ENCODE measurements at regions not wholly inside any gene's neighbourhood (a gene's known extent, or its start where the extent isn't known, plus 50 kb on each side); places are given as distances from the start of the nearest gene placed in this dataset.

DNA sequence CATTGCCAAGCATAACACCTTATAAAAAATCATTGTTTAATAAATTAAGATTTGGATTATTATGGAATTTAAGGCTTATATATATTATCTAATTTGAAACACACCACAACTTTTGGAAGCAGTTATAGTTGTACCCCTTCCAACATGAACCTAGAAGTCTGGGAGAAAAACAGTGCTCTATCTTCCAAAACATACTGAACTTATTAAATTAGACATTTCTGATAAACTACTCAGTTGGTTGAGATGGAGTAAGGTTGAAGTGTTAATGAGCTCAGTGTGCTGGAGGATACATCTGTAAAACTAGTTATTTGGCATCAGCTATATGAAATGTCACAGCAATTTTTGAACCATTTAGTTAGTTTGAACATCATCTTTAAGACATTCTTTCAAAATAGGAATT lies 227.4 kb downstream of the ALX1 start:
- dilution Hi-C loops (cut with MboI; ENCODE audit: extremely low pct_ligation_motif_present, low sequenced_read_pairs), result no loop called here
- ChIA-PET POLR2A (no interaction called here), CTCF (no interaction called here)
- intact Hi-C loops (cut with micrococcal nuclease), result no loop called here
- Histone ChIP-seq H3K27ac (ENCODE audit: insufficient read depth, low read depth, low read length) (no peak overlapping the region), H2AFZ (ENCODE audit: low read depth, low read length) (no peak overlapping the region), H3K27me3 (ENCODE audit: control insufficient read depth in 2 of 2, insufficient read depth in 2 of 2, low read length in 2 of 2) (no peaks in the 10 kb centered on the region), H3K79me2 (ENCODE audit: control insufficient read depth, insufficient read depth, low read length) (no peaks in the 10 kb centered on the region), H4K20me1 (replicated peaks; ENCODE audit: control insufficient read depth, extremely low read depth, insufficient read depth, low read length) (no peaks in the 10 kb centered on the region), H3K9me3 (replicated peaks; ENCODE audit: control insufficient read depth, insufficient read depth, low read length) (no peaks in the 10 kb centered on the region), H3K9ac (replicated peaks; ENCODE audit: extremely low read depth, insufficient read depth, low read length) (no peak overlapping the region), H3K36me3 (ENCODE audit: control insufficient read depth in 2 of 2, extremely low read depth in 1 of 2, insufficient read depth in 2 of 2, low read length in 2 of 2) (no peaks in the 10 kb centered on the region), H3K9me1 (replicated peaks; ENCODE audit: control insufficient read depth, extremely low read depth, insufficient read depth, low read length) (no peaks in the 10 kb centered on the region), H3K4me2 (ENCODE audit: insufficient read depth, low read length) (no peak overlapping the region), H3K4me1 (ENCODE audit: control insufficient read depth, extremely low read depth, insufficient read depth, low read length) (no peaks in the 10 kb centered on the region), H3K4me3 (replicated peaks in 1 of 3; ENCODE audit: insufficient read depth in 1 of 3, low read depth in 1 of 3, low read length in 3 of 3) (no peak overlapping the region)
- TF ChIP-seq CTCF (IDR thresholded peaks at IDR 0.05; ENCODE audit: extremely low read depth in 1 of 2, insufficient read depth in 1 of 2, low read depth in 1 of 2, low read length in 2 of 2) (no peak), JUN (IDR thresholded peaks at IDR 0.05; ENCODE audit: borderline replicate concordance, insufficient read depth, insufficient read length, low read depth) (no peak), FOS (IDR thresholded peaks at IDR 0.05; ENCODE audit: borderline replicate concordance, insufficient read depth, low read length) (no peak), MYC (IDR thresholded peaks at IDR 0.05; ENCODE audit: low read depth, low read length) (no peak), POLR2AphosphoS5 (IDR thresholded peaks at IDR 0.05; ENCODE audit: insufficient read depth, low read depth, low read length) (no peak), POLR2A (IDR thresholded peaks at IDR 0.05; ENCODE audit: low read depth, low read length) (no peak), GATA2 (IDR thresholded peaks at IDR 0.05; ENCODE audit: insufficient read depth, insufficient read length, low read depth, low read length) (no peak), EZH2 (IDR thresholded peaks at IDR 0.05; ENCODE audit: borderline replicate concordance, low read depth, low read length, severe bottlenecking) (no peak)
- TF ChIP-seq, protein P1, sequence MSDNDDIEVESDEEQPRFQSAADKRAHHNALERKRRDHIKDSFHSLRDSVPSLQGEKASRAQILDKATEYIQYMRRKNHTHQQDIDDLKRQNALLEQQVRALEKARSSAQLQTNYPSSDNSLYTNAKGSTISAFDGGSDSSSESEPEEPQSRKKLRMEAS (IDR thresholded peaks at IDR 0.05; ENCODE audit: insufficient read depth, insufficient read length), result no peak
- no peak for FAIRE-seq
- BruUV-seq (replicated peaks), result no TSS peak
- no peak for DNase-seq (ENCODE audit: low read depth, low spot score)
